ENCODE measurements at regions not wholly inside any gene's neighbourhood (a gene's known extent, or its start where the extent isn't known, plus 50 kb on each side); places are given as distances from the start of the nearest gene placed in this dataset.

- DNase-seq (ENCODE audit: insufficient read length, low spot score): no peak
- peak; percentile 67 for FAIRE-seq
Observed at GRCh38 chr14:56945291-56945690, 135.0 kb upstream of the OTX2 start.

- DNase-seq (ENCODE audit: insufficient read length, low spot score) (no peak), FAIRE-seq (peak; percentile 51)
Observed at GRCh38 chr14:56944397-56944796, 134.1 kb upstream of the OTX2 start.

- DNase-seq (ENCODE audit: insufficient read length, low spot score) (no peak), FAIRE-seq (no peak)
Observed at GRCh38 chr14:56933446-56933845, 123.2 kb upstream of the OTX2 start.

- DNase-seq (ENCODE audit: insufficient read length, low spot score) (no peak), FAIRE-seq (peak; percentile 83)
Observed at GRCh38 chr14:56918849-56919574, 108.7 kb upstream of the OTX2 start.

- no peak for FAIRE-seq
Observed at GRCh38 chr14:56905282-56905681, 95.0 kb upstream of the OTX2 start.

GRCh38 chr14:56903304-56903969 lies 93.2 kb upstream of the OTX2 start:
- DNase-seq (ENCODE audit: insufficient read length, low spot score) (no peak), FAIRE-seq (peak; percentile 75)

More at GRCh38 chr14:56905282-56905681, 95.0 kb upstream of the OTX2 start:
- DNase-seq (ENCODE audit: insufficient read length, low spot score): no peak

GRCh38 chr14:56902385-56902784 lies 92.1 kb upstream of the OTX2 start:
- FAIRE-seq: no peak
- no peak for DNase-seq (ENCODE audit: insufficient read length, low spot score)

- FAIRE-seq: no peak
- no peak for DNase-seq (ENCODE audit: insufficient read length, low spot score)
Observed at GRCh38 chr14:56900726-56901125, 90.4 kb upstream of the OTX2 start.

- FAIRE-seq (peak; percentile 59), DNase-seq (ENCODE audit: insufficient read length, low spot score) (no peak)
Observed at GRCh38 chr14:56899829-56900228, 89.5 kb upstream of the OTX2 start.

GRCh38 chr14:56896922-56897321 lies 86.6 kb upstream of the OTX2 start:
- DNase-seq (ENCODE audit: insufficient read length, low spot score): no peak
- no peak for FAIRE-seq

GRCh38 chr14:56896231-56896630 lies 86.0 kb upstream of the OTX2 start:
- FAIRE-seq (no peak), DNase-seq (ENCODE audit: insufficient read length, low spot score) (no peak)

GRCh38 chr14:56895154-56895553 lies 84.9 kb upstream of the OTX2 start:
- DNase-seq (ENCODE audit: insufficient read length, low spot score) (no peak), FAIRE-seq (no peak)

- no peak for FAIRE-seq
- no peak for DNase-seq (ENCODE audit: insufficient read length, low spot score)
Observed at GRCh38 chr14:56894591-56894991, 84.3 kb upstream of the OTX2 start.

GRCh38 chr14:56892959-56893358 lies 82.7 kb upstream of the OTX2 start:
- no peak for DNase-seq (ENCODE audit: insufficient read length, low spot score)
- FAIRE-seq: no peak

GRCh38 chr14:56891226-56891625 lies 80.9 kb upstream of the OTX2 start:
- FAIRE-seq: peak; percentile 31
- no peak for DNase-seq (ENCODE audit: insufficient read length, low spot score)

- DNase-seq (ENCODE audit: insufficient read length, low spot score) (no peak), FAIRE-seq (no peak)
Observed at GRCh38 chr14:56889705-56890104, 79.4 kb upstream of the OTX2 start.

- FAIRE-seq (peak; percentile 26), DNase-seq (ENCODE audit: insufficient read length, low spot score) (no peak)
Observed at GRCh38 chr14:56888274-56888673, 78.0 kb upstream of the OTX2 start.

GRCh38 chr14:56887216-56887615 lies 76.9 kb upstream of the OTX2 start:
- DNase-seq (ENCODE audit: insufficient read length, low spot score): no peak
- peak; percentile 9 for FAIRE-seq

- FAIRE-seq (no peak), DNase-seq (ENCODE audit: insufficient read length, low spot score) (no peak)
Observed at GRCh38 chr14:56886471-56887062, 76.3 kb upstream of the OTX2 start.

GRCh38 chr14:56885825-56886224 lies 75.5 kb upstream of the OTX2 start:
- no peak for DNase-seq (ENCODE audit: insufficient read length, low spot score)
- peak; percentile 62 for FAIRE-seq

- DNase-seq (ENCODE audit: insufficient read length, low spot score): no peak
- FAIRE-seq: no peak
Observed at GRCh38 chr14:56884617-56885016, 74.3 kb upstream of the OTX2 start.

- FAIRE-seq (no peak), DNase-seq (ENCODE audit: insufficient read length, low spot score) (no peak)
Observed at GRCh38 chr14:56881181-56881580, 70.9 kb upstream of the OTX2 start.

Measured in HTR-8/SVneo (cell line).